Glutamatergic neuron (in vitro differentiated cells): ENCODE measurements at regions not wholly inside any gene's neighbourhood (a gene's known extent, or its start where the extent isn't known, plus 50 kb on each side); places are given as distances from the start of the nearest gene placed in this dataset.

Experiments used
- DNase-seq: peaks from one replicate; pipeline ENCODE4 v3.0.0; 2022
- H3K27ac Mint-ChIP-seq: one replicate; pipeline ENCODE4 v1.8.0; 2020; ENCODE audit warnings: mild to moderate bottlenecking, mixed read lengths, inconsistent platforms; ENCODE audit not compliant: unreplicated experiment
- H3K27me3 Mint-ChIP-seq: one replicate; pipeline ENCODE4 v1.8.0; 2020; ENCODE audit warnings: mild to moderate bottlenecking, moderate library complexity, mixed read lengths, inconsistent platforms; ENCODE audit not compliant: unreplicated experiment
- H3K36me3 Mint-ChIP-seq: one replicate; pipeline ENCODE4 v1.8.0; 2020; ENCODE audit warnings: mild to moderate bottlenecking, mixed read lengths, inconsistent platforms; ENCODE audit not compliant: unreplicated experiment
- H3K4me1 Mint-ChIP-seq: one replicate; pipeline ENCODE4 v1.8.0; 2020; ENCODE audit warnings: mild to moderate bottlenecking, low read depth, mixed read lengths, inconsistent platforms; ENCODE audit not compliant: unreplicated experiment
- H3K4me3 Mint-ChIP-seq: one replicate; pipeline ENCODE4 v1.8.0; 2020; ENCODE audit warnings: mild to moderate bottlenecking, mixed read lengths, inconsistent platforms; ENCODE audit not compliant: unreplicated experiment
- H3K9me3 Mint-ChIP-seq: one replicate; pipeline ENCODE4 v1.8.0; 2020; ENCODE audit warnings: mild to moderate bottlenecking, moderate library complexity, mixed read lengths, inconsistent platforms; ENCODE audit not compliant: unreplicated experiment
- TF ChIP-seq, protein P1 (sequence below): fragments of 200-600 bp; sonication (generic); IDR thresholded peaks from one replicate; pipeline ENCODE4 v1.5.0; 2021; ENCODE audit not compliant: partially characterized antibody, unreplicated experiment

DNA sequence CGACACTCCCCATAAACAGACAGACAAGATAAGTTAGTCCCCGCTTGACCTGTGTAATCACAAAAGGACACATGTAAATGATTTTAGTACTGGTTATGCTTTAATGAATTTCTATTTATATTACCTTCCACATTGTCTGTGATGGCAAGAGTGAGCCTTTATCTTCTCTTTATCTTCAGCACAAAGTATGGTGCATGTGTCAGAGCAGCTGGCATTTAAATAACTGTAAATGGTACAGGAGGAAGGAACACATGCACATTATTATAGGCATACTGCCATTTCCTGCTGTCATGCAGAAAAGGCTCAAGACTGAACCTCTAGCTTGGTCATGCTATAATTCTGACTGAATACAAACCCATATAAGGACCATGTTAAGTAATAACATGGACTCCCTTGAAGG lies 1342.7 kb upstream of the TENM4 start:
- peaks cover 8% of the 10 kb centered on the region for H3K4me1 Mint-ChIP-seq
- H3K9me3 Mint-ChIP-seq = no peaks in the 10 kb centered on the region
- no peaks in the 10 kb centered on the region for H3K27me3 Mint-ChIP-seq
- no peak for DNase-seq
- no peak overlapping the region for H3K4me3 Mint-ChIP-seq
- H3K36me3 Mint-ChIP-seq = no peaks in the 10 kb centered on the region
- TF ChIP-seq, protein P1, sequence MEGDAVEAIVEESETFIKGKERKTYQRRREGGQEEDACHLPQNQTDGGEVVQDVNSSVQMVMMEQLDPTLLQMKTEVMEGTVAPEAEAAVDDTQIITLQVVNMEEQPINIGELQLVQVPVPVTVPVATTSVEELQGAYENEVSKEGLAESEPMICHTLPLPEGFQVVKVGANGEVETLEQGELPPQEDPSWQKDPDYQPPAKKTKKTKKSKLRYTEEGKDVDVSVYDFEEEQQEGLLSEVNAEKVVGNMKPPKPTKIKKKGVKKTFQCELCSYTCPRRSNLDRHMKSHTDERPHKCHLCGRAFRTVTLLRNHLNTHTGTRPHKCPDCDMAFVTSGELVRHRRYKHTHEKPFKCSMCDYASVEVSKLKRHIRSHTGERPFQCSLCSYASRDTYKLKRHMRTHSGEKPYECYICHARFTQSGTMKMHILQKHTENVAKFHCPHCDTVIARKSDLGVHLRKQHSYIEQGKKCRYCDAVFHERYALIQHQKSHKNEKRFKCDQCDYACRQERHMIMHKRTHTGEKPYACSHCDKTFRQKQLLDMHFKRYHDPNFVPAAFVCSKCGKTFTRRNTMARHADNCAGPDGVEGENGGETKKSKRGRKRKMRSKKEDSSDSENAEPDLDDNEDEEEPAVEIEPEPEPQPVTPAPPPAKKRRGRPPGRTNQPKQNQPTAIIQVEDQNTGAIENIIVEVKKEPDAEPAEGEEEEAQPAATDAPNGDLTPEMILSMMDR = no peak
- no peak overlapping the region for H3K27ac Mint-ChIP-seq

DNA sequence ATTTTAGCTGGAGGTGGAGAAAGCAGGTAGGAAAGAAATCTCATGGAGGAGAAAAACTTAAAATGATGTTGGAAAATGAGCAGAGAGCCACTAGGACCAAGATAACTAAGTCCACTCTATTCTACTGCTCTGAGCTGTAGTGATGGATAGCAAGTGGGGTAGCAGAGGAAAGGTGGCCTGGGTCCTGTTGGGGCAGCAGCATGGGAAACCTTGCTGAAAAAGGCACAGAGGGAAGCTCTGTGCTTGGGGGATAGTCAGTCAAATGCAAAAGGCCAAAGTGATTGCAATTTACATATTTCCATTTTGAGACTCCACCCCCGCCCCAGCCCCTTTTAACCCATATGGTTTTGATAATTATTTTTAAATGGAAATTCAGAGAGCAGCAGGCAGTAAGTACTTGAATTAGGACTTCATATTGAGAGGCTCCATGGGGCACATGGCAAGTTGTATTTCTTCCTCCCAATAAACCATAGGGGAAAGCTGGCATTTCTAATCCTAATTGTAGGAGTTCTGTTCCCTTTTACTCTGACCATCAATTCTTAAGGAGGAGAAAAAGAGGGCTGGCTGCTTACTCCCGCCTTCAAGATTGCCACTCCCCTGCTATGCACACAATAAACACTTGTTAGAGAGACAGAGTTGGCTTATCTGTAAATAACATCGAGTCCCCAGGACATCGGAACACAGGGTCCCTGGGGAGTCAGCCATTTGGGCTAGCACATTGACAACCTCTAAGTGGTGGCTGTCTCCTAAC lies 1341.5 kb upstream of the TENM4 start:
- TF ChIP-seq, protein P1 = no peak
- Mint-ChIP-seq H3K27ac (no peak overlapping the region), H3K4me3 (no peak overlapping the region), H3K36me3 (no peaks in the 10 kb centered on the region), H3K9me3 (no peaks in the 10 kb centered on the region), H3K4me1 (peaks cover 8% of the 10 kb centered on the region), H3K27me3 (no peaks in the 10 kb centered on the region)
- DNase-seq = peak; percentile 16

DNA sequence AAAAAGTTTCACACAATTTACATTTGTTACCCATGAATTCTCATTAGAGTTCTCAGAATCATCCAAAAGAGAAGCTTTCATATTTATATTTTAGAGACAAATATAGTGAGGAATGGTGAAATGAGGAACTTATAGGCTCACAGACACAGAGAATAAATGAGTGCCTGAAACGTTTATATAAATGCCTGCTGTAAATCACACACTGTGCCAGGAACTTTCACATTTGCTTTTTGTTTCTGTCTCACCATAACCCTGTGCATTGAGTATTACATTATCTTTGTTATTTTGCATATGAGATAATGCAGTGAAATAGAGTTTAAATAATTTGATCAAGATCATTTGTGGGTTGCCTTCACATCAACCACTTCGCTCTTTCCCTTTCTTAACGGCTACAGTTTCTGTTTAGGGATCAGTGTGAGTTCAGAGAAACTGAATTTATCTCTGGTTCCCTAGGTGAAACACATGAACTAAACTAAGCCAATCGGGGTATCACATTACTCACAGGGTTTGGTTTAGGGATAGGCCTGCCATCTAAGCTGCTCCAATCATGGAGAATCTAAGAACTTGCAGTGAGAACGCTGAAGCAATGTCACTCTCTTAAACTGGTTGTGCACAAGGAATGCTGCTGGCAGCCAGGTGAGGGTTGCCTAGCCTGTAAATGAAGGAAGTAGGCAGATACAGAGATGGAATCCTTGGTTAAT lies 1339.2 kb upstream of the TENM4 start:
- H3K4me1 Mint-ChIP-seq = peaks cover 8% of the 10 kb centered on the region
- no peak overlapping the region for H3K4me3 Mint-ChIP-seq
- no peaks in the 10 kb centered on the region for H3K9me3 Mint-ChIP-seq
- no peak for DNase-seq
- H3K27ac Mint-ChIP-seq = no peak overlapping the region
- H3K36me3 Mint-ChIP-seq = peaks cover 4% of the 10 kb centered on the region
- TF ChIP-seq, protein P1 = no peak
- no peaks in the 10 kb centered on the region for H3K27me3 Mint-ChIP-seq

DNA sequence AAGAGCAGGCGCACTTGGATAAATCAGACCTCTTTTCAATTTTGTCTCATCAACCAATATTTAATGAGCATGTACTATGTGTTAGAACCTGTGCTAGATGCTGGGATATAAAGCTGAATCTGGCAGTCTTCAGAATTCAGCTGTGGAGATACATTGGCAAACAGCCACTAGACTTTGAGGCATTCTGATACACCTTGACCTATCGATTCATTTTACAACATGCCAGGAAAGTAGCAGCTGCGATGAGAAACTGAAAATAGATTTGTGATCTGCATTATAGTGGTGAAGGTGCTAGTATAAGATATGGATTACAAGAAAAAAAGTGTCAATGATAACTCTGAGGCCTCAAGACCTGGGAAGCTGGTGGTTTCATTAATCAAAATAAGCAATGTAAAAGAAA lies 1338.1 kb upstream of the TENM4 start:
- TF ChIP-seq, protein P1 = no peak
- Mint-ChIP-seq H3K4me1 (peaks cover 7% of the 10 kb centered on the region), H3K36me3 (peaks cover 4% of the 10 kb centered on the region), H3K27ac (no peak overlapping the region), H3K4me3 (no peak overlapping the region), H3K9me3 (no peaks in the 10 kb centered on the region), H3K27me3 (no peaks in the 10 kb centered on the region)
- no peak for DNase-seq

DNA sequence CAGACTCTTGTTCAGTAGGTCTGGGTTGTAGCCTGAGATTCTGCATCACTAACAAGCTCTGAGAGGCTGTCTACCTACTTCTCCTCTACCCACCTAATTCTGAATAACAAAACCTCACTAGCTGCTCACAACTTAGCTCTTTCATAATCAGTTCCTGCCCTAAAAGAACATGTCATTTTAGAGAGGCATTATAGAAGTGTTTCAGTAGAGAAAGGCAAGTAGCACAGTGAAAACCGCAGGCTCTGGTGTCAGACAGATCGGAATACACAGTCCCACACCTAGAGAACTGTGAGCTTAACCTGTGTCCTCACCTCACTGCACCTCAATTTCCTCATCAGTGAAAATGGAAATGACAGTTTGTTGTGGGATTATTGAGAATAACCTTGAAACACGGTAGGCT lies 1337.6 kb upstream of the TENM4 start:
- Mint-ChIP-seq H3K27ac (no peak overlapping the region), H3K27me3 (no peaks in the 10 kb centered on the region), H3K9me3 (no peaks in the 10 kb centered on the region)

More for the DNA sequence above, 1337.6 kb upstream of the TENM4 start:
- H3K4me3 Mint-ChIP-seq = no peak overlapping the region
- peaks cover 4% of the 10 kb centered on the region for H3K36me3 Mint-ChIP-seq
- TF ChIP-seq, protein P1 = no peak
- DNase-seq = no peak
- H3K4me1 Mint-ChIP-seq = peaks cover 2% of the 10 kb centered on the region
